SU-DHL-6 (cell line): ENCODE measurements at regions not wholly inside any gene's neighbourhood (a gene's known extent, or its start where the extent isn't known, plus 50 kb on each side); places are given as distances from the start of the nearest gene placed in this dataset.

ENCODE experiments used
- EZH2phosphoT487 ChIP-seq: fragments of 200-600 bp; sonication (generic), shearing (Covaris generic); conservative IDR thresholded peaks from 2 replicates; pipeline ENCODE4 v1.6.1; 2018; ENCODE audit warnings: mild to moderate bottlenecking, antibody characterized with exemption, low read length, moderate library complexity, mixed read lengths
- TF ChIP-seq, protein P1 (sequence below): fragments of 200-600 bp; sonication (generic); IDR thresholded peaks from one replicate; pipeline ENCODE4 v1.5.1; 2017; ENCODE audit warnings: antibody characterized with exemption, mild to moderate bottlenecking, low read length, moderate library complexity; ENCODE audit not compliant: insufficient read depth, poor library complexity, severe bottlenecking

- TF ChIP-seq, protein P1, sequence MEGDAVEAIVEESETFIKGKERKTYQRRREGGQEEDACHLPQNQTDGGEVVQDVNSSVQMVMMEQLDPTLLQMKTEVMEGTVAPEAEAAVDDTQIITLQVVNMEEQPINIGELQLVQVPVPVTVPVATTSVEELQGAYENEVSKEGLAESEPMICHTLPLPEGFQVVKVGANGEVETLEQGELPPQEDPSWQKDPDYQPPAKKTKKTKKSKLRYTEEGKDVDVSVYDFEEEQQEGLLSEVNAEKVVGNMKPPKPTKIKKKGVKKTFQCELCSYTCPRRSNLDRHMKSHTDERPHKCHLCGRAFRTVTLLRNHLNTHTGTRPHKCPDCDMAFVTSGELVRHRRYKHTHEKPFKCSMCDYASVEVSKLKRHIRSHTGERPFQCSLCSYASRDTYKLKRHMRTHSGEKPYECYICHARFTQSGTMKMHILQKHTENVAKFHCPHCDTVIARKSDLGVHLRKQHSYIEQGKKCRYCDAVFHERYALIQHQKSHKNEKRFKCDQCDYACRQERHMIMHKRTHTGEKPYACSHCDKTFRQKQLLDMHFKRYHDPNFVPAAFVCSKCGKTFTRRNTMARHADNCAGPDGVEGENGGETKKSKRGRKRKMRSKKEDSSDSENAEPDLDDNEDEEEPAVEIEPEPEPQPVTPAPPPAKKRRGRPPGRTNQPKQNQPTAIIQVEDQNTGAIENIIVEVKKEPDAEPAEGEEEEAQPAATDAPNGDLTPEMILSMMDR: no peak
- TF ChIP-seq EZH2phosphoT487: no peak
Observed at GRCh38 chr13:22425087-22425486, 754.2 kb downstream of the FGF9 start.
